ENCODE measurements at regions not wholly inside any gene's neighbourhood (a gene's known extent, or its start where the extent isn't known, plus 50 kb on each side); places are given as distances from the start of the nearest gene placed in this dataset.

DNA sequence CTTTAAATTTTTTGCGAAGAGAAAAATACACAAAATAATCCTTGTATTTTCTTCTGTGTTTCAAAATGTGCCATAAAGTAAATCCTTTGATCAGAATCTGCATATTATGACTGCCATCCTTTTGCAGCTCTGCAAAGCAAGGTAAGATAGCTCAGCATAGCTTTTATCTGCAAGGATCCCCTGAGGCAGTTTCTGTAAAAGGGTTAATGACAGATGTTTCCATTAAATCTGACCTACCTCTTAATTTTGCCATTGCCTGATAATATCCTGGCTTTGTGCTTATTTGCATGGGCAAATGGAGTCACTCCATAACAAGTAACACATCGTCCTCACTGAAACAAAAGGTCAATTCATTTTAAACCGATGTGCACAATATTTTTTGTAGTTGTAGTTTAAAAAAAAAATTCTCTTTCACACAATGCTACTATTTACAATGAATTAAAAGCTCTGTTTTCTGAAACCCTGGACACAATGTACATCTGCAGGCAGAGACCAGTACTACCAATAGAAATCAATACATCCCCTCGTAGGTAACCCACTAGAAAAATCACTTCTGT, 108.5 kb upstream of the SOX5 start:
- TF ChIP-seq, protein P1, sequence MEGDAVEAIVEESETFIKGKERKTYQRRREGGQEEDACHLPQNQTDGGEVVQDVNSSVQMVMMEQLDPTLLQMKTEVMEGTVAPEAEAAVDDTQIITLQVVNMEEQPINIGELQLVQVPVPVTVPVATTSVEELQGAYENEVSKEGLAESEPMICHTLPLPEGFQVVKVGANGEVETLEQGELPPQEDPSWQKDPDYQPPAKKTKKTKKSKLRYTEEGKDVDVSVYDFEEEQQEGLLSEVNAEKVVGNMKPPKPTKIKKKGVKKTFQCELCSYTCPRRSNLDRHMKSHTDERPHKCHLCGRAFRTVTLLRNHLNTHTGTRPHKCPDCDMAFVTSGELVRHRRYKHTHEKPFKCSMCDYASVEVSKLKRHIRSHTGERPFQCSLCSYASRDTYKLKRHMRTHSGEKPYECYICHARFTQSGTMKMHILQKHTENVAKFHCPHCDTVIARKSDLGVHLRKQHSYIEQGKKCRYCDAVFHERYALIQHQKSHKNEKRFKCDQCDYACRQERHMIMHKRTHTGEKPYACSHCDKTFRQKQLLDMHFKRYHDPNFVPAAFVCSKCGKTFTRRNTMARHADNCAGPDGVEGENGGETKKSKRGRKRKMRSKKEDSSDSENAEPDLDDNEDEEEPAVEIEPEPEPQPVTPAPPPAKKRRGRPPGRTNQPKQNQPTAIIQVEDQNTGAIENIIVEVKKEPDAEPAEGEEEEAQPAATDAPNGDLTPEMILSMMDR (IDR thresholded peaks at IDR 0.05) = no peak
- TF ChIP-seq, protein P2, sequence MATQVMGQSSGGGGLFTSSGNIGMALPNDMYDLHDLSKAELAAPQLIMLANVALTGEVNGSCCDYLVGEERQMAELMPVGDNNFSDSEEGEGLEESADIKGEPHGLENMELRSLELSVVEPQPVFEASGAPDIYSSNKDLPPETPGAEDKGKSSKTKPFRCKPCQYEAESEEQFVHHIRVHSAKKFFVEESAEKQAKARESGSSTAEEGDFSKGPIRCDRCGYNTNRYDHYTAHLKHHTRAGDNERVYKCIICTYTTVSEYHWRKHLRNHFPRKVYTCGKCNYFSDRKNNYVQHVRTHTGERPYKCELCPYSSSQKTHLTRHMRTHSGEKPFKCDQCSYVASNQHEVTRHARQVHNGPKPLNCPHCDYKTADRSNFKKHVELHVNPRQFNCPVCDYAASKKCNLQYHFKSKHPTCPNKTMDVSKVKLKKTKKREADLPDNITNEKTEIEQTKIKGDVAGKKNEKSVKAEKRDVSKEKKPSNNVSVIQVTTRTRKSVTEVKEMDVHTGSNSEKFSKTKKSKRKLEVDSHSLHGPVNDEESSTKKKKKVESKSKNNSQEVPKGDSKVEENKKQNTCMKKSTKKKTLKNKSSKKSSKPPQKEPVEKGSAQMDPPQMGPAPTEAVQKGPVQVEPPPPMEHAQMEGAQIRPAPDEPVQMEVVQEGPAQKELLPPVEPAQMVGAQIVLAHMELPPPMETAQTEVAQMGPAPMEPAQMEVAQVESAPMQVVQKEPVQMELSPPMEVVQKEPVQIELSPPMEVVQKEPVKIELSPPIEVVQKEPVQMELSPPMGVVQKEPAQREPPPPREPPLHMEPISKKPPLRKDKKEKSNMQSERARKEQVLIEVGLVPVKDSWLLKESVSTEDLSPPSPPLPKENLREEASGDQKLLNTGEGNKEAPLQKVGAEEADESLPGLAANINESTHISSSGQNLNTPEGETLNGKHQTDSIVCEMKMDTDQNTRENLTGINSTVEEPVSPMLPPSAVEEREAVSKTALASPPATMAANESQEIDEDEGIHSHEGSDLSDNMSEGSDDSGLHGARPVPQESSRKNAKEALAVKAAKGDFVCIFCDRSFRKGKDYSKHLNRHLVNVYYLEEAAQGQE (IDR thresholded peaks at IDR 0.05; ENCODE audit: insufficient read depth in 1 of 2, low read depth in 2 of 2, low read length in 1 of 2) = no peak
- no peak for TF ChIP-seq POLR2AphosphoS5 (IDR thresholded peaks at IDR 0.05; ENCODE audit: low read depth, low read length)

Measured in Panc1 (cell line).